ENCODE measurements at regions not wholly inside any gene's neighbourhood (a gene's known extent, or its start where the extent isn't known, plus 50 kb on each side); places are given as distances from the start of the nearest gene placed in this dataset.

DNA sequence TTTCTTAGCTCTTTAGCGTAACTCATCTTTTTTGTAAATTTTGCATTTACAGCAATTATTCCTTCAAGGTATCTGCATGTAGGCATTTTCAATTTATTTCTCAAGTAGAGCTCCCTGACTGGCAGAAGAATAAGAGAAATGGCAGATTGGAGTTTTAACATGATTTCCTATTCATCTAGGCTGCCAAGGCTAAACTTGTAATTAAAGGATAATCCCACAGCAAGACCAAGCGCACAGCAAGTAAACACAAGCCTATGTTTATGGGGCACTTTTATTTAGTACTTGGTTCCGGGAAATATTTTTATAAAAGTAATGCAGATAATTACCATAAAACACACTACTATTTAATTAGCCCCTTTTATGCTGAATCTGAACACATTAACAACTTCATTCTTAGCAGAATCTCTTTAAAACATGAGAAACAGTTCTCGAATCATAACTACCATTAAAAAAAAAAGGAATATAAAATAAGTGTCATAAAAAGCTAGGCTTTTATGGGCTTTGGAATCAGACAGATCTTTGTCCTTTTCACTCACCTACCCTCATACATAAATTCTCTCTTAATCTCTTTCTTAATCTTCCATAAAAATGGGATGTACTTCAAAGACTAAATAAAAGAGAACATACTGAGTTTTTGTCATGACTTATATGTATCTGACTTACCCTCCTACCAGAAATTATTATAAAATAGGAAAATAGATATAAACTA lies 961.6 kb upstream of the MIR17HG start:
- DNase-seq (ENCODE audit: low read depth, low spot score): no peak
- no peak overlapping the region for H3K4me3 ChIP-seq (ENCODE audit: low read depth, low read length)
- in situ Hi-C loops (cut with HindIII; ENCODE audit: low sequenced_read_pairs): no loop called here
- TF ChIP-seq, protein P1, sequence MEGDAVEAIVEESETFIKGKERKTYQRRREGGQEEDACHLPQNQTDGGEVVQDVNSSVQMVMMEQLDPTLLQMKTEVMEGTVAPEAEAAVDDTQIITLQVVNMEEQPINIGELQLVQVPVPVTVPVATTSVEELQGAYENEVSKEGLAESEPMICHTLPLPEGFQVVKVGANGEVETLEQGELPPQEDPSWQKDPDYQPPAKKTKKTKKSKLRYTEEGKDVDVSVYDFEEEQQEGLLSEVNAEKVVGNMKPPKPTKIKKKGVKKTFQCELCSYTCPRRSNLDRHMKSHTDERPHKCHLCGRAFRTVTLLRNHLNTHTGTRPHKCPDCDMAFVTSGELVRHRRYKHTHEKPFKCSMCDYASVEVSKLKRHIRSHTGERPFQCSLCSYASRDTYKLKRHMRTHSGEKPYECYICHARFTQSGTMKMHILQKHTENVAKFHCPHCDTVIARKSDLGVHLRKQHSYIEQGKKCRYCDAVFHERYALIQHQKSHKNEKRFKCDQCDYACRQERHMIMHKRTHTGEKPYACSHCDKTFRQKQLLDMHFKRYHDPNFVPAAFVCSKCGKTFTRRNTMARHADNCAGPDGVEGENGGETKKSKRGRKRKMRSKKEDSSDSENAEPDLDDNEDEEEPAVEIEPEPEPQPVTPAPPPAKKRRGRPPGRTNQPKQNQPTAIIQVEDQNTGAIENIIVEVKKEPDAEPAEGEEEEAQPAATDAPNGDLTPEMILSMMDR (IDR thresholded peaks at IDR 0.05; ENCODE audit: low read depth, low read length): no peak

DNA sequence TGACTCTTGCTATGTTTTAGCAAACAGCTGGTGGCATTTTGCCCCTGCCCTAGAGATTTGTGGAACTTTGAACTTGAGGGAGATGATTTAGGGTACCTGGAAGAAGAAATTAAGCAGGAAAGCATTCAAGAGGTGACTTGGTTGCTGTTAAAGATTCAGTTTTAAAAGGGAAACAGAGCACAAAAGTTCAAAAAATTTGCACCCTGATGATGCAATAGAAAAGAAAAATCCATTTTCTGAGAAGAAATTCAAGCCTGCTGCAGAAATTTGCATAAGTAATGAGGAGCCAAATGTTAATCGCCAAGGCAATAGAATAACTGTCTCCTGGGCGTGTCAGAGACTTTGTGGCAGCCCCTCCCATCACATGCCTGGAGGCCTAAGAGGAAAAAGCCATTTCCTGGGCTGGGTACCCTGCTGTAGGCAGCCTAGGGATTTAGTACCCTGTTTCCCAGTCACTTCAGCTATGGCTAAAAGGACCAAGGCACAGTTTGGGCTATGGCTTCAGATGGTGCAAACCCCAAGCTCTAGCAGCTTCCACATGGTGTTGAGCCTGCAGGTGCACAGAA lies 958.5 kb upstream of the MIR17HG start:
- DNase-seq (ENCODE audit: low read depth, low spot score): no peak
- in situ Hi-C loops (cut with HindIII; ENCODE audit: low sequenced_read_pairs): no loop called here
- TF ChIP-seq, protein P1 (IDR thresholded peaks at IDR 0.05; ENCODE audit: low read depth, low read length): no peak
- no peak overlapping the region for H3K4me3 ChIP-seq (ENCODE audit: low read depth, low read length)

DNA sequence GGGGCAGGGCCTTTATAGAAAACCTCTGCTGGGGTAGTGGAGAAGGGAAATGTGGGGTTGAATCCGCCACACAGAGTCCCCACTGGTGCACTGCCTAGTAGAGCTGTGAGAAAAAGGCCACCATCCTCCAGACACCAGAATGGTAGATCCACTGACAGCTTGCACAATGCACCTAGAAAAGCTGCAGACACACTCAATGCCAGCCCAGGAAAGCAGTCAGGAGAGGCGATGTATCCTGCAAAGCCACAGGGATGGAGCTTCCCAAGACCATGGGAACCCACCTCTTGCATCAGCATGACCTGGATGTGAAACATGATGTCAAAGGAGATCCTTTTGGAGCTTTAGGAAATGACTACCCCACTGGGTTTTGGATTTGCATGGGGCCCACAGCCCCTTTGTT lies 958.0 kb upstream of the MIR17HG start:
- no peak for DNase-seq (ENCODE audit: low read depth, low spot score)
- no peak overlapping the region for H3K4me3 ChIP-seq (ENCODE audit: low read depth, low read length)
- TF ChIP-seq, protein P1 (IDR thresholded peaks at IDR 0.05; ENCODE audit: low read depth, low read length): no peak
- in situ Hi-C loops (cut with HindIII; ENCODE audit: low sequenced_read_pairs): no loop called here

DNA sequence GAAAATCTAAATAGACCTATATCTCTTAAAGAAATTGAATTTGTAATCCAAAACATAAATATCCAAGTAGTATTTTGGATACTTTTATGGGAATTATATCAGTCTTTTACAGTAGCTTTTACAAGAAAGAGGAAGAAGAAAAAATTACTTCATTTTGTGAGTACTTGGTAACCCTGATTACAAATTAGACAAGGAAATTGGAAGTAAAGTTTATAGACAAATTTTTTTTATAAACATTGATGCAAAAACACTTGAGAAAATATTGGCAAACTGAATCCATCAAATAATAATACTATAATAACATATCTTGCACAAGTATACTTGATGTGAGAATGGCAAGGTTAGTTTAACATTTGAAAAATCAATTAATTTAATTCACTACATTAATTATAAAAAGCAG lies 954.1 kb upstream of the MIR17HG start:
- in situ Hi-C loops (cut with HindIII; ENCODE audit: low sequenced_read_pairs): no loop called here
- no peak for DNase-seq (ENCODE audit: low read depth, low spot score)
- TF ChIP-seq, protein P1 (IDR thresholded peaks at IDR 0.05; ENCODE audit: low read depth, low read length): no peak
- H3K4me3 ChIP-seq (ENCODE audit: low read depth, low read length): no peak overlapping the region

DNA sequence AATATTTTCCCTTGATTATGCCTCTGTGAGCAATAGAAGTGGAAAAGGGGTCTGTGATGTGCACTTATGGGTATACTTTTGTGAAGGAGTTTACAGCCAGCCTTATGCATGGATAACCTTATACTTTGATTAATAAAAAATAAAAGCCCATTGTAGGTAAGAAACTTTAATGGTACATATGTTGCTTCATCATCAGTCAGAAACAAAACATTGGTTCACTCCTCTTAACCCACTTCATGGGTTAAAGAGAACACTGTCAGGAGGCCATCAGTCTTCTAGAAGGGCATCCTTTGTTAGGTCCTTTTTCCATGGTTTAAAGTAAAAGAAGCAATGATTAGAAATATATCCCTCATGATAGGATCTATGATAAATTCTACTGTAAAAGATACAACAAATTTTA lies 952.1 kb upstream of the MIR17HG start:
- no peak overlapping the region for H3K4me3 ChIP-seq (ENCODE audit: low read depth, low read length)
- no peak for DNase-seq (ENCODE audit: low read depth, low spot score)
- TF ChIP-seq, protein P1 (IDR thresholded peaks at IDR 0.05; ENCODE audit: low read depth, low read length): no peak
- in situ Hi-C loops (cut with HindIII; ENCODE audit: low sequenced_read_pairs): no loop called here

DNA sequence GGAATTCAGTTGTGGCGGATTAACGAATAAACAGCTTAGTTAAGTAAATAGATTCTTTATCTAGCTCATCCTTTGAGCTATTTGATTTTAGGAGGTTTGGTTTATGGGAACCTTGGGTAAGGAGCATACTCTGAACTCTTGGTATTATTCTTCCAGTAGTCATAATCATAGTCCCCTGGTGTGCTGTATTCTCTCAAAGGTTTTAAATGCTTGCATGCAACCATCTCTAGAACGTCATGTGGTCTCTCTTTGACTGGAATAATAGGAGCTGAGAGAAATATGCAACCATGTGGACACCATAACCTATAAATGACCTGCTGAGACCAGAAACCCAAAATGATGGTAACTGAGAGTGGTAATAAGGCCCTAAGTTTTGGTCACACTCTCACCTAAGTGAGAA lies 951.6 kb upstream of the MIR17HG start:
- TF ChIP-seq, protein P1 (IDR thresholded peaks at IDR 0.05; ENCODE audit: low read depth, low read length): no peak
- in situ Hi-C loops (cut with HindIII; ENCODE audit: low sequenced_read_pairs): no loop called here
- DNase-seq (ENCODE audit: low read depth, low spot score): no peak
- H3K4me3 ChIP-seq (ENCODE audit: low read depth, low read length): no peak overlapping the region

Data from astrocyte of the spinal cord (primary cell).